PC-9 (cell line): ENCODE measurements at regions not wholly inside any gene's neighbourhood (a gene's known extent, or its start where the extent isn't known, plus 50 kb on each side); places are given as distances from the start of the nearest gene placed in this dataset.

Experiments used
- BruUV-seq: library from RNA; stranded (reverse); fragments of 400-500 nt; replicated peaks from 2 replicates; lab custom pipeline; 2021; lab: Mats Ljungman, UMichigan
- CTCF ChIA-PET: fragments of 300-600 bp; sonication (Branson Sonifier 250); formaldehyde crosslinking; loops from one replicate; lab custom pipeline; 2022; ENCODE audit warnings: antibody characterized with exemption; lab: Charles Lee
- POLR2A ChIA-PET: fragments of 300-600 bp; sonication (Branson Sonifier 250); formaldehyde crosslinking; loops from one replicate; lab custom pipeline; 2022; ENCODE audit warnings: antibody characterized with exemption; ENCODE audit not compliant: unreplicated experiment; lab: Charles Lee
- DNase-seq, 2 experiments: peaks; one replicate each; pipeline versions ENCODE4 v3.0.0 to v3.0.0-alpha.2; 2015 to 2022; ENCODE audit warnings: mixed read lengths in 1 of 2
- H2AFZ ChIP-seq: fragments of 200-600 bp; sonication (generic); 2 replicates; pipeline ENCODE4 v1.8.1; 2017; ENCODE audit warnings: antibody characterized with exemption
- H3F3A ChIP-seq: fragments of 200-600 bp; sonication (generic); 2 replicates; pipeline ENCODE4 v1.8.1; 2017; ENCODE audit warnings: antibody characterized with exemption, mild to moderate bottlenecking, low read depth; ENCODE audit not compliant: insufficient read depth
- H3K27ac ChIP-seq: fragments of 200-600 bp; sonication (generic); 2 replicates; pipeline ENCODE4 v1.6.1; 2016; ENCODE audit warnings: mixed run types
- H3K27me3 ChIP-seq: fragments of 200-600 bp; sonication (generic); 2 replicates; pipeline ENCODE4 v1.6.1; 2016; ENCODE audit warnings: low read depth, mixed run types; ENCODE audit not compliant: insufficient read depth
- H3K36me3 ChIP-seq: fragments of 200-600 bp; sonication (generic); 2 replicates; pipeline ENCODE4 v1.6.1; 2016; ENCODE audit warnings: low read depth, mixed run types
- H3K4me1 ChIP-seq: fragments of 200-600 bp; sonication (generic); replicated peaks from 2 replicates; pipeline ENCODE4 v1.6.1; 2016; ENCODE audit warnings: mixed run types; ENCODE audit not compliant: insufficient read depth
- H3K4me2 ChIP-seq: fragments of 200-600 bp; sonication (generic); 2 replicates; pipeline ENCODE4 v1.6.1; 2017; ENCODE audit warnings: mixed run types
- H3K4me3 ChIP-seq: fragments of 200-600 bp; sonication (generic); 2 replicates; pipeline ENCODE4 v1.6.1; 2016; ENCODE audit warnings: mixed run types
- H3K79me2 ChIP-seq: fragments of 200-600 bp; sonication (generic); 2 replicates; pipeline ENCODE4 v1.6.1; 2017; ENCODE audit warnings: low read depth, mixed run types
- H3K9me2 ChIP-seq: fragments of 200-600 bp; sonication (generic); 2 replicates; pipeline ENCODE4 v1.8.1; 2017; ENCODE audit warnings: mild to moderate bottlenecking; ENCODE audit not compliant: insufficient read depth
- H3K9me3 ChIP-seq: fragments of 200-600 bp; sonication (generic); 2 replicates; pipeline ENCODE4 v1.8.1; 2016; ENCODE audit warnings: low read depth; ENCODE audit not compliant: insufficient read depth
- H4K20me1 ChIP-seq: fragments of 200-600 bp; sonication (generic); 2 replicates; pipeline ENCODE4 v1.8.1; 2017; ENCODE audit not compliant: insufficient read depth
- CTCF ChIP-seq: fragments of 200-600 bp; sonication (generic); conservative IDR thresholded peaks from 2 replicates; pipeline ENCODE4 v1.6.1; 2017; ENCODE audit warnings: mixed run types, antibody characterized with exemption, mild to moderate bottlenecking, moderate library complexity
- EZH2 ChIP-seq: fragments of 200-600 bp; sonication (generic); IDR thresholded peaks from 2 replicates; pipeline ENCODE4 v1.8.0; 2017; ENCODE audit warnings: antibody characterized with exemption, low read depth
- intact Hi-C: fragments of 100-400 bp; cut with micrococcal nuclease; formaldehyde crosslinking; loops from one replicate; pipeline ENCODE4 v1.10.0; 2022; ENCODE audit not compliant: unreplicated experiment

DNA sequence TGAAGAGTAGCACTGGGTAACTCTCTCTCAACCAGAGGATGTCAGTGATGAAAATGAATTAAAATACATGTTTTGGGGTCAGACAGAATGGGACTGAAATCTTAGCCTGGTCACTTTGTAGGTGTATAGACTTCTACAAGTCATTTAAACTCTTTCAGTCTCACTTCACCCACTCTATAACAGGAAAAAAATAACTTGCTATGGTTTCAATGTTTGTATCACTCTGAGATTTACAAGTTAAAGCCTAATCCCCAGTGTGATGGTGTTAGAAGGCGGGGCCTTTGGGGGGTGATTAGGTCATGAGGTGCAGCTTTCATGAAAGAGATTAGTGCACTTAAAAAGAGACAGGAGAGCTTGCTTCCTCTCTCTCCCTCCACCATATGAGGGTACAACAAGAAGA lies 134.8 kb downstream of the INHBA start:
- TF ChIP-seq EZH2 (no peak), CTCF (no peak)
- Histone ChIP-seq H3K9me3 (peaks cover 8% of the 10 kb centered on the region), H3K36me3 (no peaks in the 10 kb centered on the region), H3K27ac (no peak overlapping the region), H3K4me3 (no peak overlapping the region), H4K20me1 (no peaks in the 10 kb centered on the region), H3K4me1 (peaks cover 22% of the 10 kb centered on the region), H3K27me3 (no peaks in the 10 kb centered on the region), H3K79me2 (no peaks in the 10 kb centered on the region), H3F3A (peaks cover 10% of the 10 kb centered on the region), H3K9me2 (no peaks in the 10 kb centered on the region), H2AFZ (no peak overlapping the region), H3K4me2 (no peak overlapping the region)
- BruUV-seq: no TSS peak
- CTCF ChIA-PET: no interaction called here
- DNase-seq: no peak
- POLR2A ChIA-PET: interaction anchor here (0.6 kb wide), 1 partner anchor 461 kb away, joined by 3 read pairs; no protein-coding TSS in a partner anchor
- intact Hi-C loops: no loop called here

DNA sequence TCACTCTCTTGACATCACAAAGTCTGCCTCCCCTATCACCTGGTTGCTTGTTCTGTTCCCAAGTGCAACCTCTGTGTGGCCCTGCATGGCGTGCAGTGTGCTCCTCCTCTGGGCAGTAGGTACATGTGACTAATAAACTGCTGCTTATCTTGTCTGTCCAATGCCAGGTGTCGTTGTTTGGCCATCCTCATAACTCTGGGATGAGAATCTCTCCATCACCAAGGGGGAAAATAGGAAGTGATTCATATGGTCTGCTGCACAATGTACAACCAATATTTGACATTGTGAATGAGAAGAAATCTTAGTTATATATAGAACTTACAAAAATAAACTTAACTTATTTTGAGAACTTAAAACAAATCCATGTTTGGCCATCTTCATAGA lies 135.2 kb downstream of the INHBA start:
- no peak overlapping the region for H2AFZ ChIP-seq
- no TSS peak for BruUV-seq
- H3K36me3 ChIP-seq: no peaks in the 10 kb centered on the region
- peaks cover 6% of the 10 kb centered on the region for H3F3A ChIP-seq
- ChIA-PET CTCF (no interaction called here), POLR2A (no interaction called here)
- H3K4me2 ChIP-seq: no peak overlapping the region
- H3K27ac ChIP-seq: no peak overlapping the region
- no peaks in the 10 kb centered on the region for H3K27me3 ChIP-seq
- DNase-seq: no peak
- no peaks in the 10 kb centered on the region for H3K79me2 ChIP-seq
- intact Hi-C loops: no loop called here
- no peak overlapping the region for H3K4me3 ChIP-seq
- H3K9me3 ChIP-seq: peaks cover 8% of the 10 kb centered on the region
- peaks cover 18% of the 10 kb centered on the region for H3K4me1 ChIP-seq
- H3K9me2 ChIP-seq: no peaks in the 10 kb centered on the region
- TF ChIP-seq EZH2 (no peak), CTCF (no peak)
- no peaks in the 10 kb centered on the region for H4K20me1 ChIP-seq

GRCh38 chr7:41567031-41567730 lies 135.7 kb downstream of the INHBA start:
- intact Hi-C loops: no loop called here
- TF ChIP-seq EZH2 (no peak), CTCF (no peak)
- Histone ChIP-seq H4K20me1 (no peaks in the 10 kb centered on the region), H3K9me2 (no peaks in the 10 kb centered on the region), H3K4me1 (peaks cover 13% of the 10 kb centered on the region; the same call in 1 of the 2 replicates), H3K36me3 (no peaks in the 10 kb centered on the region), H3F3A (peaks cover under 1% of the 10 kb centered on the region; the same call in 1 of the 2 replicates), H3K27ac (no peak overlapping the region), H3K27me3 (no peaks in the 10 kb centered on the region), H3K4me2 (no peak overlapping the region), H3K9me3 (peaks cover 8% of the 10 kb centered on the region), H3K79me2 (no peaks in the 10 kb centered on the region), H3K4me3 (no peak overlapping the region), H2AFZ (no peak overlapping the region)
- DNase-seq: no peak
- POLR2A ChIA-PET: interaction anchor here (0.7 kb wide), 1 partner anchor 924 kb away, joined by 3 read pairs; no protein-coding TSS in a partner anchor
- CTCF ChIA-PET: no interaction called here
- no TSS peak for BruUV-seq
